Fibroblast of villous mesenchyme (primary cell): ENCODE measurements at regions not wholly inside any gene's neighbourhood (a gene's known extent, or its start where the extent isn't known, plus 50 kb on each side); places are given as distances from the start of the nearest gene placed in this dataset.

ENCODE experiments used
- DNase-seq: peaks from one replicate; pipeline ENCODE4 v3.0.0-alpha.2; 2010; ENCODE audit warnings: low read depth
- H3K4me3 ChIP-seq: 2 replicates; pipeline ENCODE4 v1.5.1; 2011; ENCODE audit warnings: low read depth, mild to moderate bottlenecking, low read length
- CTCF ChIP-seq: IDR thresholded peaks from 2 replicates; pipeline ENCODE4 v1.5.1; 2012; ENCODE audit warnings: low read depth, mild to moderate bottlenecking, low read length; ENCODE audit not compliant: insufficient read depth

DNA sequence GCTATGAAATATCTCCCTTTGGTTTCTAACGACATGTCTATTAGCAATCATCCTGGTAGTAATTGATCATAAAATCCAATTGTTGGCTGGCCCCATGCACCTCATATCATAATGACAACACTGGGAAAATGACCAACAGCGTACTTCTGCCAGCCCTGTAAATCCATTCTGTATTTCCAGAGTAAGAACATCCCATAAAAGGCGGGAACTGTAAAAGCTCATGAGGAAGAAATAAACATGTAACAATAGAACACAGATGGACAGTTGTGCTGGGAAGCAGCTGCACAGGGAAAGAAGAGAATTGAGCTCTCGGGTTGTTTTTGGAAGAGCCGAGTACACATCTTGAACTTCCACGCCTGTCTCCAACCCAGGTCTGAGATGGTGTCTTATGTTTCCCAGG, 218.7 kb downstream of the CMPK2 start:
- TF ChIP-seq CTCF, result no peak
- no peak overlapping the region for H3K4me3 ChIP-seq
- DNase-seq, result no peak

GRCh38 chr2:6648596-6649247, 217.0 kb downstream of the CMPK2 start:
- H3K4me3 ChIP-seq, result no peak overlapping the region
- no peak for DNase-seq
- TF ChIP-seq CTCF, result no peak

DNA sequence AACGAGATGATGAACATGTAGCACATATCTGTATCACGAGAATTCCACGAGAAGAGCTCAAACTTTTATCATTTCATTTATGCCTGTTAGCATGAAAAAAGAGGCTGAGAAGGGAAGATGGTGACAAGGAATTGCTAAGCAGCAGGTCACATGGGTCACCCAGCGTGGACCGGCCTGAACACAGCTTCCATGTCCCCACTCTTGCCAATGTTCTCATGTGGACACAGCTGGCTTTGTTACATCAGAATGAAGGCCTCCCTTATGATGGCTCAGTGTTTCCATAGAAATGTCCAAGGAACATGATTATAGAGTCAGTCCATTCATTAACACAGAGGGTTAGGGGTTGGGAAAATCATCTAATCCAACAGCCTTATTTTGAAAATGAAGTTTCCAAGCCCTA, 215.4 kb downstream of the CMPK2 start:
- TF ChIP-seq CTCF, result no peak
- no peak for DNase-seq
- no peak overlapping the region for H3K4me3 ChIP-seq

- no peak for DNase-seq
- TF ChIP-seq CTCF, result no peak
- H3K4me3 ChIP-seq, result no peak overlapping the region
These were observed 213.5 kb downstream of the CMPK2 start for GRCh38 chr2:6652251-6652650.

DNA sequence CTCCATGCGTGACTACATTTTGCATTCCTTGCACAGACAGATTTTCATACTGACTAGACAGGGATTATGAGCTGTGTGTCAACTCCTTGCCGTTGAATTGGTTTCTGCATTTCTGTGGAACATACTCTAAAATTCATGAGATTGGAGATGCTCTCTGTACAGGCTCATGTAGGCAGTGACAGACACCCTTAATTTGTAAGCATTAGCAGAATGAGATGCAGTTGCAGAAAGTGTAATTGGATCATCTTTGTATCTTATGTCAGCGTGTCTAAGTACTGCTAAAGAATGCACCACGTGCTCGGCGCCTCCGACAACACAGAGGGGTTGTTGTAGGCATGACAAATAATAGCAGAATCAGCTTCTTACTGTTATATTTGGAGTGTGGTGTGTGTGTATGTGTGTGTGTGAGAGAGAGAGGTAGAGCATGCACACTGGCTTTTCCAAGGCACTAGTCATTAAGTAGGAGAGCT, 212.4 kb downstream of the CMPK2 start:
- DNase-seq, result no peak
- H3K4me3 ChIP-seq, result no peak overlapping the region
- no peak for TF ChIP-seq CTCF

- TF ChIP-seq CTCF, result no peak
- no peak overlapping the region for H3K4me3 ChIP-seq
- no peak for DNase-seq
These were observed 211.4 kb downstream of the CMPK2 start for GRCh38 chr2:6654279-6654678.

DNA sequence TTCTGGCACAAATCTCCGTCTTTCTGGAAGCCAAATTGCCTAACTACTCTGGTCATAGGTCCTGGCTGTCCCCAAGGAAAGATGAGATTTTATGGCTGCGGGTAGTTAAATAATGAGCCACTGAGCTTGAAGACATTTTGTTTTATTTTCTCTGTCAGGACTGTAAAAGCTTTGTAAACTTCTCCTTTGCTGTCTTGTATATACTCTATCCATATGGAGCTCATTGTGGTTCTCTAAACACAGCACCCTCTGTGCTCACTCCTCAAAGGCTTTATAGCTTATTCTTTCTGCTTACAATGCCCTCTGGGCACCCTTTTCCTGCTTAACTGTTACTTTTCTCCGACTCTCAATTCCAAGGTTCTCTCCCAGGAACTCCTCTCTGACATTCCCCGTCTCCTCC, 209.1 kb downstream of the CMPK2 start:
- TF ChIP-seq CTCF, result no peak
- no peak overlapping the region for H3K4me3 ChIP-seq
- no peak for DNase-seq
